ENCODE measurements at regions not wholly inside any gene's neighbourhood (a gene's known extent, or its start where the extent isn't known, plus 50 kb on each side); places are given as distances from the start of the nearest gene placed in this dataset.
"Not testable (repeated sequence)": the region's sequence is repeated elsewhere in the genome, so short reads cannot be mapped to it uniquely, and the experiment has no call there.

- CTCF ChIA-PET = no interaction called here
- no peak for TF ChIP-seq CTCF (IDR thresholded peaks at IDR 0.05; ENCODE audit: unreplicated experiment)
- Mint-ChIP-seq H3K4me1 (ENCODE audit: low read depth, unreplicated experiment) (no peaks in the 10 kb centered on the region), H3K36me3 (ENCODE audit: insufficient read depth, unreplicated experiment) (no peaks in the 10 kb centered on the region), H3K9me3 (ENCODE audit: low read depth, unreplicated experiment) (peaks cover 6% of the 10 kb centered on the region), H3K27me3 (ENCODE audit: unreplicated experiment) (no peaks in the 10 kb centered on the region), H3K4me3 (ENCODE audit: low read depth, unreplicated experiment) (no peak overlapping the region), H3K27ac (ENCODE audit: unreplicated experiment) (no peak overlapping the region)
- intact Hi-C loops (cut with micrococcal nuclease; ENCODE audit: unreplicated experiment) = no loop called here
- no TSS peak for BruUV-seq (replicated peaks)
- no peak for DNase-seq
These were observed 81.0 kb upstream of the TLE4 start for GRCh38 chr9:79490657-79491248.

- TF ChIP-seq CTCF (IDR thresholded peaks at IDR 0.05; ENCODE audit: unreplicated experiment) = no peak
- Mint-ChIP-seq H3K4me1 (ENCODE audit: low read depth, unreplicated experiment) (no peaks in the 10 kb centered on the region), H3K27ac (ENCODE audit: unreplicated experiment) (no peak overlapping the region), H3K36me3 (ENCODE audit: insufficient read depth, unreplicated experiment) (no peaks in the 10 kb centered on the region), H3K9me3 (ENCODE audit: low read depth, unreplicated experiment) (peaks cover 3% of the 10 kb centered on the region), H3K4me3 (ENCODE audit: low read depth, unreplicated experiment) (no peak overlapping the region), H3K27me3 (ENCODE audit: unreplicated experiment) (no peaks in the 10 kb centered on the region)
- BruUV-seq (replicated peaks) = no TSS peak
- intact Hi-C loops (cut with micrococcal nuclease; ENCODE audit: unreplicated experiment) = no loop called here
- CTCF ChIA-PET = no interaction called here
- DNase-seq = no peak
These were observed 79.4 kb upstream of the TLE4 start for GRCh38 chr9:79492092-79493009.

DNA sequence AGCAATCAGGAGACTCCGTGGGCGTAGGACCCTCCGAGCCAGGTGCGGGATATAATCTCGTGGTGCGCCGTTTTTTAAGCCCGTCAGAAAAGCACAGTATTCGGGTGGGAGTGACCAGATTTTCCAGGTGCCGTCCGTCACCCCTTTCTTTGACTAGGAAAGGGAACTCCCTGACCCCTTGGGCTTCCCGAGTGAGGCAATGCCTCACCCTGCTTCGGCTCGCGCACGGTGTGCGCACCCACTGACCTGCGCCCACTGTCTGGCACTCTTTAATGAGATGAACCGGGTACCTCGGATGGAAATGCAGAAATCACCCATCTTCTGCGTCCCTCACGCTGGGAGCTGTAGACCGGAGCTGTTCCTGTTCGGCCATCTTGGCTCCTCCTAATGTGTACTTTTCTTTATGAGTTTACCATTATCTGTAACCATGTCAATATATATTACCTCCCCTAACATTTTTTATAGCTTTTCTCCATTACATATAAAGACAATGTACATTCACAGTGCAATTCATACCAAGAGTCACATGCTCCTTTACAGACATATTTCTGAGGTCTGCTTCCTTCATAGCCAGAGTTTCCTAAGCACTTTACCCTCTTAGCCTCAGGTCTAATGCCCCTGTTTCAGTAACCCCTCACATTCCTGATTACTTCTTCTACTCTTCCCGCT is 71.4 kb upstream of the TLE4 start:
- BruUV-seq (replicated peaks); H3K4me1 Mint-ChIP-seq (ENCODE audit: low read depth, unreplicated experiment); DNase-seq; H3K27me3 Mint-ChIP-seq (ENCODE audit: unreplicated experiment); intact Hi-C loops (cut with micrococcal nuclease; ENCODE audit: unreplicated experiment); H3K36me3 Mint-ChIP-seq (ENCODE audit: insufficient read depth, unreplicated experiment); H3K4me3 Mint-ChIP-seq (ENCODE audit: low read depth, unreplicated experiment); H3K9me3 Mint-ChIP-seq (ENCODE audit: low read depth, unreplicated experiment); H3K27ac Mint-ChIP-seq (ENCODE audit: unreplicated experiment); CTCF ChIA-PET: not testable (repeated sequence)

DNA sequence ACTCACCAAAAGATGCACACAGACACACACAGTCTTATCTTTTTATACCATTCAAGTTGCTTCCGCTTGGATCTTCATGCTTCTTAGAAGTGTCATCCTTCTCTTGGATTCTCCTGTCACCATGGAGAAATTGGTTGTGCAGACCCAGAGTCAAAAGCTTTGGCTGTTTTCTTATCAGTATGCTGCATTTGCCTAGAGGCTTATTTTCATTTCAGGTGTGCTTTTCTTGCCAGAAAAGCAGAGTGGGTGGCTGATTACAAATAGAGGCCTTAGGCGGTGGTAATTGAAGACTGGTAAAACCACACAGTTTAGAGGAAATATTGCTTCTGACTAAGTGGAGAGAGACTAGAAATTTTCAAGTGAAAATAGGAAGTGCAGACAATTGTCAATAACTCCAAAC is 70.2 kb upstream of the TLE4 start:
- H3K27ac Mint-ChIP-seq (ENCODE audit: unreplicated experiment) = no peak overlapping the region
- no peaks in the 10 kb centered on the region for H3K27me3 Mint-ChIP-seq (ENCODE audit: unreplicated experiment)
- DNase-seq = no peak
- no peaks in the 10 kb centered on the region for H3K4me1 Mint-ChIP-seq (ENCODE audit: low read depth, unreplicated experiment)
- no peak for TF ChIP-seq CTCF (IDR thresholded peaks at IDR 0.05; ENCODE audit: unreplicated experiment)
- H3K9me3 Mint-ChIP-seq (ENCODE audit: low read depth, unreplicated experiment) = peaks cover 5% of the 10 kb centered on the region
- H3K4me3 Mint-ChIP-seq (ENCODE audit: low read depth, unreplicated experiment) = no peak overlapping the region
- BruUV-seq (replicated peaks) = no TSS peak
- intact Hi-C loops (cut with micrococcal nuclease; ENCODE audit: unreplicated experiment) = no loop called here
- CTCF ChIA-PET = no interaction called here
- no peaks in the 10 kb centered on the region for H3K36me3 Mint-ChIP-seq (ENCODE audit: insufficient read depth, unreplicated experiment)
